Kidney epithelial cell (primary cell): ENCODE measurements at regions not wholly inside any gene's neighbourhood (a gene's known extent, or its start where the extent isn't known, plus 50 kb on each side); places are given as distances from the start of the nearest gene placed in this dataset.

Source experiments
- DNase-seq: peaks from one replicate; pipeline ENCODE4 v3.0.0-alpha.2; 2010; ENCODE audit warnings: low read depth
- H3K27me3 ChIP-seq: 2 replicates; pipeline ENCODE4 v1.6.0; 2011; ENCODE audit warnings: low read length; ENCODE audit not compliant: control insufficient read depth, insufficient read depth
- H3K36me3 ChIP-seq: 2 replicates; pipeline ENCODE4 v1.5.1; 2011; ENCODE audit warnings: low read length; ENCODE audit not compliant: control insufficient read depth, insufficient read depth
- H3K4me3 ChIP-seq: 2 replicates; pipeline ENCODE4 v1.5.1; 2011; ENCODE audit warnings: low read depth, mild to moderate bottlenecking, control low read depth, low read length
- CTCF ChIP-seq: IDR thresholded peaks from 2 replicates; pipeline ENCODE4 v1.5.1; 2011; ENCODE audit warnings: mild to moderate bottlenecking, moderate library complexity, low read length, control low read depth, inconsistent platforms; ENCODE audit not compliant: insufficient read depth, poor library complexity, severe bottlenecking

DNA sequence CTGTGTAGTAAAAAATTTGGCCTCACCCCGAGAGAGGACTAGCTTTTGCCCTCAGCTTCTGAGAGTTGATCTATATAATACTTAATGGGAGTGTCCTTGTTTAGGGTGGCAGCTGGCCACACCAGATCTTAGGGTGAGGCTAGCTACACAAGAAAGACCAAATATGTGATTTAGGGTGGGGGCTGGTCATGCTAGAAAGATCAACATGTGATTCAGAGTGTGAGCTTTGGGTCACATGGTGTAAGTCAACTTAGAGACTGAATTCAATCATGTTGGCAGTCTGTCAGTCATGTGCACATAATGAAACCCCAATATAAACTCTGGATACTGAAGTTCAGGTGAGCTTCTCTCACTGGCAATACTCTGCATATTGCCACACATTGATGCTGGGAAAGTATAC lies 120.7 kb upstream of the DAZL start:
- Histone ChIP-seq H3K27me3 (no peaks in the 10 kb centered on the region), H3K36me3 (no peaks in the 10 kb centered on the region), H3K4me3 (no peak overlapping the region)
- TF ChIP-seq CTCF, result no peak
- no peak for DNase-seq

DNA sequence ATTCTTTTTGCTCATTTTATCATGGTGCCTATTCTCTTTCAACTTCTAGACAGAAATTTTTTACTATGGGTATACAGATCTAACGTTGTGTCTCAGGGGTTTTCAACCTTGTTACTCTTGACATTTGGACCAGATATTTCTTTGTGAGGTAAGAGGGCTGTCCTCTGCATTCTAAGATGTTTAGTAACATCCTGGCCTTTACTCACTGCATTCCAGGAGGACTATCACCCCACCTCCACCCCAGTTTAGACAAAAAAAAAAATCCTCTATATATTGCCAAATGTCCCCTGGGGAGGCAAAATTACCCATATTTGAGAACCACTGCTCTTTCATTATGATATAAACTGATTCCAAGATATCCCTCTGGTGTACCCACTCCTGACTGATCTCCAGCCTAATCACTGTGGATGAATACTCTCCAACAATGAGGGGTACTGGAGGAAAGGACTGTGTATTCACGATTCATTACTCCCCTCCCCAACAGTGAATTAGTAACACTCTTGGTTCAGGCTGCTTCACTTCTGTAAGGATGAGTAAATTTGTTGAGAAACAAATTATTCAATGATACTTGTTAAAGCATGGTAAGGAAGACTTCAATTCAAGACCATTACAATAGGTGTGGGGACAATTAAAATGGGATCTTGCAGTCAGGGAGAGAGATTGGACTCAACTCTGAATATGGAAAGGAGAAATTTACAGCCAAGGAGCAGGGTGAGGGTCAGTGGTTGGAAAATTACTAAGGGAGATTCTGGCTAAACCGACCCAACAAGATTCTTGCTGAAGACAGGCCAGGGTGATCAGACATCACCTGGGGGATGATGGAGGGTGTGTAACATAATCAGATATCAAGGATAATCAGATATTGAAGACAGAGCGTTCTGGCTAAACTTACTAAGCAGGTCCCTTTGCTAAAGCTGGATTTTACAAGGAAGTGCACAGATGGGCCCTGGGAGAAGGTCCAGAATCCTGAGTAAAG lies 123.8 kb upstream of the DAZL start:
- Histone ChIP-seq H3K4me3 (no peak overlapping the region), H3K27me3 (no peaks in the 10 kb centered on the region), H3K36me3 (no peaks in the 10 kb centered on the region)
- TF ChIP-seq CTCF, result no peak
- DNase-seq, result no peak

DNA sequence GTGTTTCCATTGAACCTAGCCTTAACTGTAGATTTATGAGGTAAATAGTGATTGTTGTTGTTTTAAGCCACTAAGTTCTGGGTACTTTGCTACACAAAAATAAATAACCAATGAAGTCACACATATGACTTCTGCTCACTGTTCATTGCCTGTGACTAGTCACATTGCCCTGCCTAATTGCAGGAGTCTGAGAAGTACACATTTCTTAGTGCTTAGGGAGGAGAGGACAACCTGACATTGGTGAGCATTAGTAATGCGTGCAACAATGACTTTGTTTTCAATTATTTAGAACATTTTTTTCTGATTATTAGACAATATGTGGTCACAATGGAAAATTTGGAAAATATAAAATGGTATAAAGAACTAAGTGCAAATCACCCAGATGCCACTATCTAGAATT lies 133.2 kb upstream of the DAZL start:
- TF ChIP-seq CTCF, result no peak
- DNase-seq, result no peak
- no peaks in the 10 kb centered on the region for H3K36me3 ChIP-seq
- H3K4me3 ChIP-seq, result no peak overlapping the region
- no peaks in the 10 kb centered on the region for H3K27me3 ChIP-seq

DNA sequence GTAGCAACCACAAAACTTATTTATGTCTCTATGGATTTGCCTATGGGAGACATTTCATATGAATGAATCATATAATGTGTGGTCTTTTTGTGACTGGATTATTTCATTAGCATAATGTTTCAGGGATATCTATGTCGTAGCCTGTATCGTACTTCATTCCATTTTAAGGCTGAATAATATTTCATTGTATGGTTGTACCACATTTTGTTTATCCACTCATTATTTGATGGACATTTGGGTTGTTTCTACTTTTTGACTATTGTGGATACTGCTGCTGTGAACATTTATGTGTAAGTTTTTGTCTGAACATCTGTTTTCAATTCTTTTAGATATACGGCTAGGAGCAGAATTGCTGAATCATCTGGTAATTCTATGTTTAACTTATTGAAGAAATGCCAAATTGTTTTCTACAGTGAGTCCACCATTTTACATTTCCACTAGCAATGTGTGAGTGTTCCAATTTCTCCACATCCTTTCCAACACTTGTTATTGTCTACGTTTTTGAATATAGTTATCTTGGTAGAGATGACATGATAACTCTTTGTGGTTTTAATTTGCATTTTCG lies 134.4 kb upstream of the DAZL start:
- no peaks in the 10 kb centered on the region for H3K27me3 ChIP-seq
- no peaks in the 10 kb centered on the region for H3K36me3 ChIP-seq
- H3K4me3 ChIP-seq, result no peak overlapping the region
- TF ChIP-seq CTCF, result no peak
- no peak for DNase-seq

GRCh38 chr3:16740515-16740914 lies 135.3 kb upstream of the DAZL start:
- H3K36me3 ChIP-seq, result no peaks in the 10 kb centered on the region
- no peak for DNase-seq
- TF ChIP-seq CTCF, result no peak
- H3K27me3 ChIP-seq, result no peaks in the 10 kb centered on the region
- H3K4me3 ChIP-seq, result no peak overlapping the region
